ENCODE measurements at regions not wholly inside any gene's neighbourhood (a gene's known extent, or its start where the extent isn't known, plus 50 kb on each side); places are given as distances from the start of the nearest gene placed in this dataset.
"Not testable (repeated sequence)": the region's sequence is repeated elsewhere in the genome, so short reads cannot be mapped to it uniquely, and the experiment has no call there.

DNA sequence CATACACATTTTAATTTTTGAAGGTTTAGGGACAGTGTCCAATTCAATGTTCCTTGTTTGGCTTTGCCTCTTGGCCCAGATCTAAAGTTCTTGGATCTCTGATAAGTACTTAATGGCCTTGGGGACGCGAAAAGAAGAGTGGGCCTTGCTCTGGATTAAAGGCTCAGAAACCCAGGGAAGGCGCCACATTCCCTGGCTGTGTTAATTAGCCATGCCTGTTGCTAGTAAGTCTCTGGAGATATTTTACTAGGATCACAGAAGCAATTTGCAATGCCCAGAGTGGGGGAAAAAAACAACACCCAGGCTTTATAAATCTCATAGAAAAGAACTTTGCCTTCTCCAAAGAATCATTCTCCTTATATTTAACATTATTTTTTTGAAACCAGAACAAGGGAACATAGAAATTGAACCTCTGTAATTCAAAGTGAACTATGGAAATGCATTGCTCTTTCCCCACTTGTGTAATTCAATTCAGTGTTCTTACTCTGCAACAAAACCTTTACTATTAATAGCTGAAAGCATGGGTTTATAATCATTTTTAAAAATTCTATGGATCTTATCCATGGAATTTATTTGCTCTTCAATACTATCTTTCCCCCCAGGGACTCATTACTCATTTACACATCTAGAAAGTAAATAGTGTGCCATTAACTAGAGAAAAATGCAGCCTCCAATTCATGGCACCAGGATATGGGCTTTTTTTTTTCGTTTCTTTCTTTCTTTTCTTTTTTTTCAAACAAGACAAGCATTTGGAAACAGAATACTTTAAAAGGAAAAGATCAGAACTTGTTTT, 172.2 kb upstream of the ANKRD55 start:
- intact Hi-C loops (cut with micrococcal nuclease), result no loop called here

DNA sequence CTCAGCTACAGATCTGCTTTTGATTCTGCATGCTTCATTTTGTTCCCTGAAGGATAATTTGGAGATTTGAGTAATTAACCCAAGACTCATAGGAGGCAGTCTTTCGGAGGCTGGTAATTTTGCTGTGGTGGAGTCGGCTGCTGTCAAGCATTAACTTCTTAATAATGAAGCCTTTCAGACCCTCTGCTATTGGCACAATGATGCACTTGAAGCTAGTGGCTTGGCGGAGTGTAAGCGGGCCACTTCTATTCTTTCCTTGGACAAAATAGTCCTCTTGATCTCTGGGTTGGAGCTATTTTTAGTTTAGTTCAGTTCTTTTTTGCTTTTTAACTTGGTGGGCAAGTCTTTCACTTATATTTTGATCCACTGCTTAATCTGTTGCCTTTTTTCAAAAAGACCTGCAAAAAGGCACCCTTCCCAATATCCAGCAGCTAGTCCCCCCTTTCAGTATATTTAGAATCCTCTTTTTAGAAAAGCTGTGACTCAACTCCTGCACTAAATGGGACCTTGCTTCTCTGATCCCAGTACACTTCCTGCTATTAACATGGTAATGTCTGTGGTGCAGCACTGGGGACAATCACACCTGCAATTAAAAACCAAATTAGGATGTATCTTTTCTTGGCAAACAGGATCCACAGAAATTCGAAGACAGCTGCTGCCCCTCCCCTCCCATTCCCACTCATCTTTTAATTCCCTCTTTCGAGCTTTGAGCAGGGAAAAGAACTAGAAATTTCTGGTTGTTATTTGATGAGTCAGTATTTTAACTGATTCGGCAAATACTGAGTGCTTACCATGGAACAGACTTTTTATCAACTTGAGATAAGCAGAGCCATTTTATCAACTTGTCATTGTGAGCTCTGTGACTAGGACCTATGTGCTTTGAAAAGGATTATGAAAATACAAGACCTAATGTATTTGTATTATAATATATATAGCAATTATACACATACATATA, 169.4 kb upstream of the ANKRD55 start:
- intact Hi-C loops (cut with micrococcal nuclease), result no loop called here

DNA sequence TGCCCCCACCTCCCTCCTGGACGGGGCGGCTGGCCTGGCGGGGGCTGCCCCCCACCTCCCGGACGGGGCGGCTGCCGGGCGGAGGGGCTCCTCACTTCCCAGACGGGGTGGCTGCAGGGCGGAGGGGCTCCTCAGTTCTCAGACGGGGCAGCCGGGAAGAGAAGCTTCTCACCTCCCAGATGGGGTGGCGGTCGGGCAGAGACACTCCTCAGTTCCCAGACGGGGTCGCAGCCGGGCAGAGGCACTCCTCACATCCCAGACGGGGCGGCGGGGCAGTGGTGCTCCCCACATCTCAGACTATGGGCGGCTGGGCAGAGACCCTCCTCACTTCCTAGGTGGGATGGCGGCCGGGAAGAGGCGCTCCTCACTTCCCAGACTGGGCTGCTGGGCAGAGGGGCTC, 164.7 kb upstream of the ANKRD55 start:
- intact Hi-C loops (cut with micrococcal nuclease), result not testable (repeated sequence)

DNA sequence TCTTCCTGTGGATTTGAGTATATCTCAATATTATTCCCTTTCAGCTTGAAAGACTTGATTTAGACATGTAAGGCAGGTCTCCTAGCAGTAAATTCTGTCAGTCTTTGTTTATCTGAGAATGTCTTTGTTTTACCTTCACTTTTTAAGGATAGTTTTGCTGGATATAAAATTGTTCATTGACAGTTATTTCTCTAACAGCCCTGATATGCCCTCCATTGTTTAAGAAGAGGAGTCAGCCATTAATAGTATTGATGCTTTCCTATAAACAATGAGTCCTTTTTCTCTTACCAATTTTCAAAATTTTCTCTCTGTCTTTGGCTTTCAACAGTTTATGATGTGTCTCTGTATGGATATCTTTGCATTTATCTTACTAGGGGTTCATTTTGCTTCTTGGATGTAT, 163.5 kb upstream of the ANKRD55 start:
- intact Hi-C loops (cut with micrococcal nuclease), result no loop called here

DNA sequence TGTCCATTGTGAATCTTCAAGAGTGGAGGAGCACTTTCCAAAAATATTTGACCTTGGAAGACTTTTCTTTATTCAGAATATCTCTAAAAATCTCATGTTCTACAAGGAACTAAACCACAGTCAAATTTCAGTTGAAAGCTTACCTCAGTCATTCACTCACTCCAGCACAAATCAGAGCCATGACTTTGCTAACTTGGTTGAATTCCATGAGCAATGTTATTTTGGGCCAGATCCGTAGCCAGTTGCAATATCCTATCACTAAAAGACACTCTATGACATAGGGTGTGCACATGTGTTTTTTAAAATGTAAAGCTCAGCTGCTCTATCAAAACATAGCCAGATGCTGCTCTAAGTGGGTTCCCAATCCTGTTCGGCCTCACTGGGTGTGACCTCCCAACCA, 156.1 kb upstream of the ANKRD55 start:
- intact Hi-C loops (cut with micrococcal nuclease), result no loop called here

DNA sequence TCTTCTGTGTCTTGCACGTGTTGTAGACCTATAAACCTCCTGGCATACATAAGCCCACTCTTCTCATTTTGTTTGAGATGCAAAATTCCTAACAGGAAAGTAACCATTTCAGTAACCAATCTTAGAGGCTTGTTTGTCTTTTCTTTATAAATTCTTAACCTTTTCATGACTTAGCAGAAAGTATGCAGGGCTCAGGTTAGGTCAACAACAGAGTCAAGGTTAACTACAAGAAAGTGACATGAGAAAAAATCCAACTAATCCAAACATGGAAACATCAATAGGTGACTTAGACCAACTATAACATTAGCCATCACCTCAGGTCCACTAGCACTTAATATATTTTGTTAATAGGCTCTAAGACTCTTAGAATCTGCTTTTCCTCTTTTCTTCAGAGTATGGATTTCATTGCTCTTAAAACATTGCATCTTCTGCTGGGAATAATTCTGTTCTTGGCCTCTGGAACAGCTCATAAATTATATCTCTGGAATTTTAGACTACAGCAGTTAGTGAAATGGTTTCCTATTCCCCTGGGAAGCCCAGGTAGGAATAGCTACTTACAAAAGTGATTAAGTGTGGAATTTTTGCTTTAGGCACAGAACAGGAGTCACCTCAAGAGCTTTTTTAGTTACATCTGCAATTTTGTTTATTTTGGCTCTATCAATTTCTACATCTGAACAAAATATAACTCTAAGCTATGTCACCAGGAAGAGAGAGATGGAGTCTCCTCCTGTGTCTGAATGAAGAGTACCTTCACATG, 155.3 kb upstream of the ANKRD55 start:
- intact Hi-C loops (cut with micrococcal nuclease), result no loop called here

DNA sequence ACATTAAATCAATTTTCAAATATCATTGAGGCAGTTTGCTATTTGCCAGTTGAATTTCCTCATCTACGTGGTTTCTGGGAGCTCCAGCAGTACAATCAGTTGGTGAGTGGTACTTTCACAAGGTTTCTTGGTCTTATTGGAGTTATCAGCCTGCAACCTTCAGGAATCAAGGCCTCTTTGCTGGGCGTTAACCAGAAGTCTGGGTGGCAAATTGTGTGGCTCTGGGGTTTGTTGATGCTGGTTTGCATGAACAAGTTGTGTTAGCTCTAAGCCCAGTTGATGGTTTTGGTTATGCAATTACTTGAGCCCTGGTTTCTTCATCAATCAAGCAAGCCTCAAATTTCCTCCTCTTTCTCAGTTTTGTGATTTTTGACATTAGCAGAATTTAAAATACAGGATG, 152.9 kb upstream of the ANKRD55 start:
- intact Hi-C loops (cut with micrococcal nuclease), result no loop called here

DNA sequence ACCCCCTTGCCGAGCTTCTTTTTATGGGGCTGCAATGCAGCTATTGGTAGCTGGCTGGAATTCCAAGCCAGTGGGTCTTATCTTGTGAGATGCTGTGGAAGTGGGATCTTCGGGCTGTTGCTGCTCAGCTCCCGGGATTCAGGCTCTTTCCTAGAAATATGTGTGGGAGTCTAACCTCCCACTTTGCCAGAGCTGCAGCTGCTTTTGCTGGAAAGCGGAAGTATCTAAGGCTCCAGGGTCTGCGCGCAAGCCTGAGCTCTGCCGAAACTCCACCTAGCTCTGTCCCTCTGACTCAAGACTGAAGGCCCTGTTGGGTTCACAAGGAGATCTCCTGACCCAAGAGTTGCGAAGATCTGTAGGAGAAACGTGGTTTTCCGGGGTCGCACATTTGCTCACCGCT, 151.1 kb upstream of the ANKRD55 start:
- intact Hi-C loops (cut with micrococcal nuclease), result no loop called here

DNA sequence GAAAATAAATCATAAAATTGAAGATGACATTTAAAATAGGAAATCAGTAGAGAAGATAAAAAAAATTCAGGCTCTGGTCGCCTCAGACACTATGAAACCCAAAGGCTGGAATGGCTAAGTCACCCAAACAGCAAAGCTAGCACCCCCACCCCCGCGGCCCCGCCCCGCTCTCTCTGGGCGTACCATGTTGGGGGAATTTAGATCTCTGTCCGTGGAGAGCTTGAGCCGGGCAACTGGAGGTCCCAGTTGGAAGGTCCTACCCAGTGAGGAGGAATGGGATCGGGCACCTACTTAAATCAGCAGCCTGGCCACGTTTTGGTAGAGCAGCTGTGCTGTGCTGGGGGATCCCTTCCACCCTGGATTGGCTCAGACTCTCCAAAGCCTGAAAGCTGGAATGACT, 150.6 kb upstream of the ANKRD55 start:
- intact Hi-C loops (cut with micrococcal nuclease), result no loop called here

DNA sequence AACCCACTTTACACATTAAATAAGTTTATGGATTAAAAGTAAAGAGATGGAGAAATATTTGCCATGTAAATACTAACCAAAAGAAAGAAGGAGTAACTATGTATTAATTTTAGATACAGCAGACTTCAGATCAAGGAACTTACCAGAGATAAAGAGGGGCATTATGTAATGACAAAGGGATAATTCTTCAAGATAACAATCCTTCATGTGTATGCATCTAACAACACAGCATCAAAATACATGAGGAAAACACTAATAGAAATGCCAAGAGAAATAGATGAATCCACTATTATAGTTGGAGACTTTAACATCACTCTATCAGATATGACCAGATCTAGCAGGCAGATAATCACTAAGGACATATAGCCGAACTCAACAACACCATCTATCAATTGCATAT, 149.8 kb upstream of the ANKRD55 start:
- intact Hi-C loops (cut with micrococcal nuclease), result no loop called here

DNA sequence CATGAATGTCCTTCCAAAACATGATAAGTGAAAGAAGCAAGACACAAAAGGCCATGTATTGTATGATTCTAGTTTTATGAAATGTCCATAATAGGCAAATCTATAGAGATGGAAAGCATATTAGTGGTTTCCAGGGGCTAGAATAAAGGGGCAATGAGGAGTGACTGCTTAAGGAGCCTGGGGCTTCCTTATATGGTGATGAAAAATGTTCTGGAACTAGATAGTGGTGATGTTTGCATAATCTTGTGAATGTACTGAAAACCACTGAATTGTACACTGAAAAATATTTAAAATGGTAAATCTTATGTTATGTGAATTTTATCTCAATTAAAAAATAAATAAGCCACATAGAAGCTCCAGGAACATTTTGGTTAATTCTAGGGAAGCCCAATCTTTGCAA, 144.4 kb upstream of the ANKRD55 start:
- intact Hi-C loops (cut with micrococcal nuclease), result no loop called here

DNA sequence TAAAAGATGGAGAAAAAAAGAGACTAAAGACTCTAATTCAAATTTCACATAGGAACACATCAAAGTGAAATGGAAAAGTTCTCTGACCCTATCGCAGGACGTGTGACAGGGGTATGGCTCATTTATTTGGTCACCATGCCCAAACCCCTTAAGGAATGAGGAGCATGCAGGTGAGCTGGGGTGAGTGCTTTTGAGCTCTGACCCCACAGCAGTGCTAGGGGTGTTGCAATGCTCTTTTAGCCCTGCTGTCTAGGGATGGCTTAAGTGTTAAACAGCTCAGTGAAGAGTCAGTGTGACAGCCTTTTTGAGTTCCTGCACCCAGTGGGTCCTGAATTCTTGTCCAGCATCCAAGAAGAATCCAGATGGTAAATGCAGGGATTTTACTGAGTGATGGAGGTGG, 143.0 kb upstream of the ANKRD55 start:
- intact Hi-C loops (cut with micrococcal nuclease), result no loop called here

DNA sequence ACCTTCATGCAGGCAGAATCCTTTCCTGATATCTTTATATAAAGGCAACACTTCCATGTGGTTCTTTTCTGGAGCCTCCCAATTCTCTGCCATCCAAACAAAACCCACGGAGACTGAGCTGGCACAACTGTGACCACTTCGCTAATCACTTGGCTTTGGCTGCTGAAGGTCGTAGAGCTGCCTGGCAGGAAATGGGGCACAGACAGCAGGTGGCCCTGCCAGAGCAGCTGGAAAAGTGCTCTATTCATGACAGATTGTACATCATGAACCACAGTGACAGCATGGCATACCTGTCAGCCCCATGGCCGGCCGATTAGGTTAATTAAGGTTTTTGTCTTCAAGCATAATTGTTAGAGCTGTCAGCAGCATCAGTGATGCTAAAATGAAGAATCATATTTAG, 141.9 kb upstream of the ANKRD55 start:
- intact Hi-C loops (cut with micrococcal nuclease), result no loop called here

DNA sequence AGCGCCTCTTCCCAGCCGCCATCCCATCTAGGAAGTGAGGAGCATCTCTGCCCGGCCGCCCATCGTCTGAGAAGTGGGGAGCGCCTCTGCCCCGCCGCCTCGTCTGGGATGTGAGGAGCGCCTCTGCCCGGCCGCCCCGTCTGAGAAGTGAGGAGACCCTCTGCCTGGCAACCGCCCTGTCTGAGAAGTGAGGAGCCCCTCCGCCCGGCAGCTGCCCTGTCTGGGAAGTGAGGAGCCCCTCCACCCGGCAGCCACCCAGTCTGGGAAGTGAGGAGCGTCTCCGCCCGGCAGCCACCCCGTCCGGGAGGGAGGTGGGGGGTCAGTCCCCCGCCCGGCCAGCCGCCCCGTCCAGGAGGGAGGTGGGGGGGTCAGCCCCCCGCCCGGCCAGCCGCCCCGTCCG, 139.4 kb upstream of the ANKRD55 start:
- intact Hi-C loops (cut with micrococcal nuclease), result not testable (repeated sequence)

DNA sequence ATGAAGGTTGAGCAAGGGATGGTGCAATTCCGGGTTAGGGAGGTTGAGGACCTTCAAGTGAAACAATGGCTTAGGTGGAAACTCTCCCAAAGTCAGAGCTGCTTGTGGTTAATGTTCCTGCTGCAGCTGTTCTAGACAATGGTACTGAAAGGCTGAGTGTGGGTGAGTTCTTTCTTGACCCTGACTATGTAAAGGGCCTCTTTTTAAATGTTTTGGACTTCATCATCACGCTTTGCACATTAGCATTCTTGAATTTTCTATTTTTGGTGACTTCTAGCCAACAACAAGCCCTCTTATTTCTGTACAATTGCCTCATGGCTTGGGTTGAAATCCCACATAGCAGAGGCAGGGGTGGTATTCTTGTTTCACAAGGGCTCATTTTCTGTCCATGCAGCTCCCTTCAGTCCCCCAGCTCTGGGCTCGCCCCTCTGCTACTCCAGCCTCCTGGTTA, 136.3 kb upstream of the ANKRD55 start:
- intact Hi-C loops (cut with micrococcal nuclease), result no loop called here

DNA sequence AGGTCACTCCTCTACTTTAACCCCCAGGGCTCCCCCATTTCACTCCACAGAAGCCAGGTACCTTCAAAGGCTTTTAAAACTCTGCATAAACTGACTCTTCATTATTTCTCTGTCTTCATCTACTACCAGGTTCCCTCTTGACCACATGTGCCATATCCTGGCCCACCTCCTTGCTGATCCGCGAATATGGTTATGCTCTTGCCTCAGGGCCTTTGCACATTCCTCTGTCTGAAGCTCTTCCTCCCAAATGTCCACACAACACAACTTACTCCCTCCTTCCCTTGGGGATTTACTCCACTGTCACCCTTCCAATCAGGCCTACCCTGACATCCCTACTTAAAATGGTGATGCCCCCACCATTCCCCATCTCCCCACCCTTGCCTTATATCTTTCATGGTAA, 134.6 kb upstream of the ANKRD55 start:
- intact Hi-C loops (cut with micrococcal nuclease), result no loop called here

DNA sequence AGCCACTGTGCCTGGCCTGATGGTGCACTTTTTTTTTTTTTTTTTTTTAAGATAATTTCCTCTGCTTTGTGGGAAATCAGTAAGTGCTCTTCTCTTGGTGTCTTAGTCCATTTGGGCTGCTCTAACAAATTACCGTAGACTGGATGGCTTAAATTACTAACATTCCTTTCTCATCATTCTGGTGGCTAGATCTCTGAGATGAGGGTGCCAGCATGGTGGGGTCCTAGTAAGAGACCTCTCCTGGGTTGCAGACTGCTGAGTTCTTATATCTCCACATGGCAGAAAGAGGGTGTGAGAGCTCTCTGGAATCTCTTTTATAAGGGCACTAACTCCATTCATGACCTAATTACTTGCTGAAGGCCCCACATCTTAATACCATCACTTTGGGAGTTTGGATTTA, 133.9 kb upstream of the ANKRD55 start:
- intact Hi-C loops (cut with micrococcal nuclease), result no loop called here

DNA sequence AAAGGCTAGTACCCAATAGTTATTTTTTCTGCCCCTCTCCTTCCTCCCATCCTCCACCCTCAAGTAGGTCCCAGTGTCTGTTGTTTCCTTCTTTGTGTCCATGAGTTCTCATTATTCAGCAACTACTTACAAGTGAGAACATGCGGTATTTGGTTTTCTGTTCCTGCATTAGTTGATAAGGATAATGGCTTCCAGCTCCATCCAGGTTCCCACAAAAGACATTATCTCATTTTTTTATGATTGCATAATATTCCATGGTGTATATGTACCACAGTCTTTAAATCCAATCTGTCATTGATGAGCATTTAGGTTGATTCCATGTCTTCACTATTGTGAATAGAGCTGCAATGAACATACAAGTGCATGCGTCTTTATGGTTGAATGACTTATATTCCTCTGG, 128.3 kb upstream of the ANKRD55 start:
- intact Hi-C loops (cut with micrococcal nuclease), result no loop called here

DNA sequence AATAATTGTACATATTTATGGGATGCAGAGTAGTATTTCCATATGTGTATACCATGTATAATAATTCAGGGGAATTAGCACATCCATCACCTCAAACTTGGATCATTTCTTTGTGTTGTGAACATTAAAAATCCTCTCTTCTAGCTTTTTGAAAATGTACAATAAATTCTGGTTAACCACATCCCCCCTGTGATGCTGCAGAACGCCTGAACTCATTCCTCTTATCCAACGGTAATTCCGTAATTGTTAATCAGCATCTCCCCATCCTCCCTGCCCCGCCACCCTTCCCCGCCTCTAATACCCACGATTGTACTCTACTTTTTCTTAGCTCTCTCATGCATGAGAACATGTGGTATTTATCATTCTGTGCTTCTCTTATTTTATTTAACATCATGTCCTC, 127.7 kb upstream of the ANKRD55 start:
- intact Hi-C loops (cut with micrococcal nuclease), result no loop called here

DNA sequence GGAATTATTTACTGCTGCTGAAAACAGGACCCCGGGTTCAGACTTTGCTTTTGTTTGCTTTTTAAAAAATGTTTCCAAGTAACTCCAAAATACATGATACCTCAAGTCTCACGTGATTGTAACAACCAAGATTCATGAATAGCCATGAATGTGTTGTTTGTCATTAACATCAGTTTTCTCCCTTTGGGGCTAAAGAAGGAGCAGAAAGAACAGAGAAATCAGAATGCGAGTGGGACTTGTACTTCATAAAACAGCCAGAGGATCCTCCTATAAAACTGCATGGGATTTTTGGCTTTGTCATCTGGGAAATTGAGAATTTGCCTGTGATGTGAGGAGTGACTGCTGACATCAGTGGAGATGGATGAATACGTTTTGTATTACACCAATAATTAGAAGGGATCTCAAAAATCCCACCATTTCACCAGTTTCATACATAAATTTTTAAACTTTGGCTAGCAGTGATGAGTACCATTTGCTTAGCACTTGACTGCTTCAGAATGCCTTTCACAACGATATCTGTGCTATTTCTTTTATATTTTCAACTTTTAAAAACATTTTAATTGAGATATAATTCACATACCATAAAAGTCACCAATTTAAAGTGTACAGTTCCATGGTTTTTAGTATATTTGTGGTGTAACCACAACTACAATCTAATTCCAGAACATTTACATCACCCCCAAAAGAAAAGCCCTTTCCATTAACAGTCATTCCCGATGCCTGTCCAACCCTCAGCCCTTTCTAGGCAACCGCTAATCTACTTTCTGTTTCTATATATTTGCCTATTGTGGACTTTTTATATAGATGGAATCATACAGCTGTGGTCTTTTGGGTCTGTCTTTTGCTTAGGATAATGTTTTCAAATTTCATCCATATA, 126.9 kb upstream of the ANKRD55 start:
- intact Hi-C loops (cut with micrococcal nuclease), result no loop called here
